MM.1S (cell line): ENCODE measurements at regions not wholly inside any gene's neighbourhood (a gene's known extent, or its start where the extent isn't known, plus 50 kb on each side); places are given as distances from the start of the nearest gene placed in this dataset.
A peak's percentile ranks its signal among the peaks of the same experiment; 100 is the strongest.

Experiments used
- DNase-seq: peaks from one replicate; pipeline ENCODE4 v3.0.0-alpha.2; 2015
- H2AFZ ChIP-seq: fragments of 300-600 bp; sonication (generic); 2 replicates; pipeline ENCODE4 v1.6.0; 2016; ENCODE audit warnings: antibody characterized with exemption, low read length
- H3F3A ChIP-seq: fragments of 300-600 bp; sonication (generic); 2 replicates; pipeline ENCODE4 v1.6.1; 2016; ENCODE audit warnings: mild to moderate bottlenecking, antibody characterized with exemption, low read length, moderate library complexity, mixed read lengths; ENCODE audit not compliant: insufficient read depth
- H3K27ac ChIP-seq: fragments of 300-600 bp; sonication (generic); 2 replicates; pipeline ENCODE4 v1.5.1; 2016; ENCODE audit warnings: mild to moderate bottlenecking, low read length
- H3K27me3 ChIP-seq: fragments of 300-600 bp; sonication (generic); replicated peaks from 2 replicates; pipeline ENCODE4 v1.6.0; 2016; ENCODE audit warnings: low read length; ENCODE audit not compliant: insufficient read depth
- H3K36me3 ChIP-seq: fragments of 300-600 bp; sonication (generic); replicated peaks from 2 replicates; pipeline ENCODE4 v1.6.1; 2016; ENCODE audit warnings: mild to moderate bottlenecking, low read length, mixed read lengths; ENCODE audit not compliant: insufficient read depth
- H3K4me1 ChIP-seq: fragments of 300-600 bp; sonication (generic); 2 replicates; pipeline ENCODE4 v1.6.1; 2016; ENCODE audit warnings: low read length, mixed read lengths
- H3K4me2 ChIP-seq: fragments of 300-600 bp; sonication (generic); 2 replicates; pipeline ENCODE4 v1.6.0; 2016; ENCODE audit warnings: low read depth, low read length
- H3K4me3 ChIP-seq: fragments of 300-600 bp; sonication (generic); 2 replicates; pipeline ENCODE4 v1.5.1; 2016; ENCODE audit warnings: low read length, mixed read lengths
- H3K79me2 ChIP-seq: fragments of 300-600 bp; sonication (generic); 2 replicates; pipeline ENCODE4 v1.6.1; 2016; ENCODE audit warnings: mixed run types, low read length, mixed read lengths
- H3K9ac ChIP-seq: fragments of 300-600 bp; sonication (generic); 2 replicates; pipeline ENCODE4 v1.6.1; 2016; ENCODE audit warnings: low read length, mixed read lengths
- H3K9me2 ChIP-seq: fragments of 300-600 bp; sonication (generic); replicated peaks from 2 replicates; pipeline ENCODE4 v1.6.1; 2016; ENCODE audit warnings: mild to moderate bottlenecking, low read length, mixed read lengths; ENCODE audit not compliant: insufficient read depth
- H3K9me3 ChIP-seq: fragments of 300-600 bp; sonication (generic); replicated peaks from 2 replicates; pipeline ENCODE4 v1.6.1; 2016; ENCODE audit warnings: mild to moderate bottlenecking, low read length, mixed read lengths; ENCODE audit not compliant: insufficient read depth
- H4K20me1 ChIP-seq: fragments of 300-600 bp; sonication (generic); 2 replicates; pipeline ENCODE4 v1.6.1; 2016; ENCODE audit warnings: mild to moderate bottlenecking, low read length, moderate library complexity, mixed read lengths; ENCODE audit not compliant: insufficient read depth
- CTCF ChIP-seq: fragments of 300-600 bp; sonication (generic); IDR thresholded peaks from 2 replicates; pipeline ENCODE4 v1.5.1; 2016; ENCODE audit warnings: antibody characterized with exemption, low read length, mixed read lengths
- EZH2 ChIP-seq: fragments of 300-600 bp; sonication (generic); optimal IDR thresholded peaks from 2 replicates; pipeline ENCODE3; 2017; ENCODE audit warnings: low read depth, mild to moderate bottlenecking, antibody characterized with exemption, low read length, mixed read lengths
- EZH2phosphoT487 ChIP-seq: fragments of 300-600 bp; sonication (generic); IDR thresholded peaks from 2 replicates; pipeline ENCODE4 v1.6.1; 2018; ENCODE audit warnings: antibody characterized with exemption, low read length

- Histone ChIP-seq H4K20me1 (no peaks in the 10 kb centered on the region), H3K4me2 (no peak overlapping the region; the same call in 1 of the 2 replicates), H3K27me3 (no peaks in the 10 kb centered on the region), H3K36me3 (no peaks in the 10 kb centered on the region), H2AFZ (no peak overlapping the region), H3K27ac (no peak overlapping the region), H3K9me3 (no peaks in the 10 kb centered on the region), H3K4me1 (peaks cover 16% of the 10 kb centered on the region), H3F3A (peaks cover 12% of the 10 kb centered on the region), H3K9ac (no peak overlapping the region), H3K9me2 (no peaks in the 10 kb centered on the region), H3K4me3 (no peak overlapping the region), H3K79me2 (no peaks in the 10 kb centered on the region)
- TF ChIP-seq EZH2: no peak
- no peak for TF ChIP-seq CTCF
- TF ChIP-seq EZH2phosphoT487: no peak
- DNase-seq: no peak
These were observed 245.4 kb downstream of the GALR1 start for GRCh38 chr18:77495079-77495478.

GRCh38 chr18:77495982-77496690 lies 246.5 kb downstream of the GALR1 start:
- H3K4me1 ChIP-seq: peaks cover 16% of the 10 kb centered on the region
- no peaks in the 10 kb centered on the region for H4K20me1 ChIP-seq
- H3K79me2 ChIP-seq: no peaks in the 10 kb centered on the region
- peaks cover 12% of the 10 kb centered on the region for H3F3A ChIP-seq
- H3K9ac ChIP-seq: peak overlapping the region; percentile 31; the same call in 1 of the 2 replicates
- H3K9me3 ChIP-seq: no peaks in the 10 kb centered on the region
- H3K9me2 ChIP-seq: no peaks in the 10 kb centered on the region
- peak overlapping the region; percentile 66 for H3K4me2 ChIP-seq
- H3K36me3 ChIP-seq: no peaks in the 10 kb centered on the region
- H3K4me3 ChIP-seq: peak overlapping the region; percentile 20; the same call in 1 of the 2 replicates
- peak overlapping the region; percentile 57 for H2AFZ ChIP-seq
- H3K27ac ChIP-seq: peak overlapping the region; percentile 77
- H3K27me3 ChIP-seq: no peaks in the 10 kb centered on the region
- peak; percentile 80 for DNase-seq
- TF ChIP-seq EZH2phosphoT487 (no peak), EZH2 (no peak), CTCF (no peak)

GRCh38 chr18:77501266-77501665 lies 251.6 kb downstream of the GALR1 start:
- Histone ChIP-seq H4K20me1 (no peaks in the 10 kb centered on the region), H3K27ac (no peak overlapping the region), H3K9me3 (no peaks in the 10 kb centered on the region), H3K79me2 (no peaks in the 10 kb centered on the region), H3K27me3 (no peaks in the 10 kb centered on the region), H3F3A (peaks cover 5% of the 10 kb centered on the region), H2AFZ (no peak overlapping the region), H3K36me3 (no peaks in the 10 kb centered on the region), H3K4me3 (no peak overlapping the region), H3K9ac (no peak overlapping the region), H3K4me1 (peaks cover 6% of the 10 kb centered on the region), H3K4me2 (no peak overlapping the region), H3K9me2 (no peaks in the 10 kb centered on the region)
- no peak for DNase-seq
- TF ChIP-seq EZH2phosphoT487: no peak
- TF ChIP-seq EZH2: no peak
- TF ChIP-seq CTCF: no peak
